ENCODE measurements at regions not wholly inside any gene's neighbourhood (a gene's known extent, or its start where the extent isn't known, plus 50 kb on each side); places are given as distances from the start of the nearest gene placed in this dataset.

DNA sequence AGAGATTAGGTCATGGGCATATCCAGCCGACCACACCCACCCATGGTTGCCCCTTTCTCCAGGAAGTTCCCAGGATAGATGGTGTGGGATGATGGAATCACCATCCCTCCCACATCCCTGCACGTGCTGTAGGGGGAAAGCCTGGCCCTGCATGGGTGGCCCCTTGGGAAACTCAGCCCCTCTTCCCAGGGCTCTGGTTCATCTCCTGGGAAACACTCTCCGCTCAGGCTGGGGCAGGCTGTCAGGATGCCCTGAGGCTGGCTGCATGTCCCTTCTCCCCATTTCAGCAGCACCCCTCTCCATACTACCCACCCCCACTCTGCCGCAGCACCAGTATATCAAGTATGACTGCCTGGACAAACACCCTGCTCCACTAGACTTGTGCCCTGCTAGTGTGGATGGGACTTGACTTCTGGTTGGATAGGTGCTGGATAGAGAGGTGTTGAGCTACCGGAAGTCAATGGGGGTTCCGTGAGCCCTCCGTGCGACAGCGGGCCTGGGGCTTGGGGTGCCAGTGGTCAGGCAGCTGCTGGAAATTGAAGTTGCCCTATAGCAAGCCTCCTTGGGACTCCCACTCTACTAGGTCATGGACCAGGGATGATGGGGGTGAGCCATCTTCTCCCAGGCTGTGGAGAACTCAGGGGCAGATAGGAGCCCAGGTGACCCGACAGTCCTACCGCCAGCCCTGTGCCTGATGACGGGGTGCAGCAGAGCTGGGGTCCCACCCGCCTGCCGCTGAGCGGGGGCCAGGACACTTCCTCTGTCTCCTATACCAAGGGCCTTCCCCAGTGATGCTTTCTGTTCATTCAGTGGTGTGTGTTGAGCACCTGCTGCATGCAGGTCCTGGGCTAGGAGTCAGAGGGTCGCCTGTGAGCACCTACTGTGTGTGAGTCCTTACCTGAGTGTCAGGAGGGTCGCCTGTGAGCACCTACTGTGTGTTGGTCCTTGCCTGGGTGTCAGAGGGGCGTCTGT is 69.4 kb upstream of the COL5A1 start:
- TF ChIP-seq TAF1 (IDR thresholded peaks at IDR 0.05; ENCODE audit: borderline replicate concordance, insufficient read depth, low read length): no peak
- no peak for TF ChIP-seq FOXP2 (optimal IDR thresholded peaks at IDR 0.05; ENCODE audit: borderline replicate concordance, extremely low read depth, extremely low read length, insufficient read depth)
- TF ChIP-seq POLR2AphosphoS5 (IDR thresholded peaks at IDR 0.05; ENCODE audit: low read depth, low read length): no peak
- TF ChIP-seq SIN3A (IDR thresholded peaks at IDR 0.05; ENCODE audit: borderline replicate concordance, insufficient read depth, low read length): no peak
- TF ChIP-seq, protein P1, sequence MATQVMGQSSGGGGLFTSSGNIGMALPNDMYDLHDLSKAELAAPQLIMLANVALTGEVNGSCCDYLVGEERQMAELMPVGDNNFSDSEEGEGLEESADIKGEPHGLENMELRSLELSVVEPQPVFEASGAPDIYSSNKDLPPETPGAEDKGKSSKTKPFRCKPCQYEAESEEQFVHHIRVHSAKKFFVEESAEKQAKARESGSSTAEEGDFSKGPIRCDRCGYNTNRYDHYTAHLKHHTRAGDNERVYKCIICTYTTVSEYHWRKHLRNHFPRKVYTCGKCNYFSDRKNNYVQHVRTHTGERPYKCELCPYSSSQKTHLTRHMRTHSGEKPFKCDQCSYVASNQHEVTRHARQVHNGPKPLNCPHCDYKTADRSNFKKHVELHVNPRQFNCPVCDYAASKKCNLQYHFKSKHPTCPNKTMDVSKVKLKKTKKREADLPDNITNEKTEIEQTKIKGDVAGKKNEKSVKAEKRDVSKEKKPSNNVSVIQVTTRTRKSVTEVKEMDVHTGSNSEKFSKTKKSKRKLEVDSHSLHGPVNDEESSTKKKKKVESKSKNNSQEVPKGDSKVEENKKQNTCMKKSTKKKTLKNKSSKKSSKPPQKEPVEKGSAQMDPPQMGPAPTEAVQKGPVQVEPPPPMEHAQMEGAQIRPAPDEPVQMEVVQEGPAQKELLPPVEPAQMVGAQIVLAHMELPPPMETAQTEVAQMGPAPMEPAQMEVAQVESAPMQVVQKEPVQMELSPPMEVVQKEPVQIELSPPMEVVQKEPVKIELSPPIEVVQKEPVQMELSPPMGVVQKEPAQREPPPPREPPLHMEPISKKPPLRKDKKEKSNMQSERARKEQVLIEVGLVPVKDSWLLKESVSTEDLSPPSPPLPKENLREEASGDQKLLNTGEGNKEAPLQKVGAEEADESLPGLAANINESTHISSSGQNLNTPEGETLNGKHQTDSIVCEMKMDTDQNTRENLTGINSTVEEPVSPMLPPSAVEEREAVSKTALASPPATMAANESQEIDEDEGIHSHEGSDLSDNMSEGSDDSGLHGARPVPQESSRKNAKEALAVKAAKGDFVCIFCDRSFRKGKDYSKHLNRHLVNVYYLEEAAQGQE (IDR thresholded peaks at IDR 0.05; ENCODE audit: insufficient read depth in 1 of 2, low read depth in 2 of 2, low read length in 2 of 2): no peak

DNA sequence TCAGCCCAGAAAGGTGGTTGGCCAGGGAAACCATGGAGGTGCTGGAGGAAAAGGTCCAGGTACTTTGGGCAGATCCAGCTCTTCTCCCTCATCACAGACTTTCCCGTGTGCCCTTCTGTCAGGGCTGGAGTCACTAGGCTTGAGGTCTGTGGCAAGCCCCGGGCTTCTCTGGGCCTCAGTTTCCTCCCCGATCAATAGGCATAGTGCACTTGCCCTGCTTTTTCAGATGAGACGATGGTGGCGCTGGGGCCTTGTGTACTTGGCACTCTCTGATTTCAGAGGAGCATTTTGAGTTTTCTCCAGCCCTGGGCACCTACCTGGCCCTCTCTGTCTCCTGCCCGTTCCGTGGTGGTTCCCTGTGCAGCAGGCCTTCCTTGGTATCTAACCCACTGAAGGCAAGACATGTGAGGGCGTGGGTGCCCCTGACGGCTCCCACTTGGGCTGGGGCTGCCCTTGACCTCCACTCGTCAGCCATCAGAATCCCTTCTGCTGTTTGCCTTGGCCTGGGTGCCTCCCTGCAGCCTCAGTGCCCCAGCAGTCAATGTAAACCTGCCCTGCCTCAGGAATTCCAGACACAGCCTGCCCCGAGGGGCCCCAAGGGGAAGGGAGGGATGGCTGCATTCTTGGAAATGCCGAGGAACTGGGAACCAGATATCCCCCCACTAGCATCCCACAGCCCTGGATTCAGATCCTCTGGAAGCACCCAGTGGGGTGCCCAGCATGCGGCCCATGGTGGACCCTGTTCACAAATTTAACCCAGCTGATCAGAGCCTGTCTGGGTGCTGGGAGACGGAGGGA is 66.3 kb upstream of the COL5A1 start:
- no peak for TF ChIP-seq SIN3A (IDR thresholded peaks at IDR 0.05; ENCODE audit: borderline replicate concordance, insufficient read depth, low read length)
- no peak for TF ChIP-seq POLR2AphosphoS5 (IDR thresholded peaks at IDR 0.05; ENCODE audit: low read depth, low read length)
- no peak for TF ChIP-seq FOXP2 (optimal IDR thresholded peaks at IDR 0.05; ENCODE audit: borderline replicate concordance, extremely low read depth, extremely low read length, insufficient read depth)
- TF ChIP-seq, protein P1 (IDR thresholded peaks at IDR 0.05; ENCODE audit: insufficient read depth in 1 of 2, low read depth in 2 of 2, low read length in 2 of 2): no peak
- TF ChIP-seq TAF1 (IDR thresholded peaks at IDR 0.05; ENCODE audit: borderline replicate concordance, insufficient read depth, low read length): no peak

DNA sequence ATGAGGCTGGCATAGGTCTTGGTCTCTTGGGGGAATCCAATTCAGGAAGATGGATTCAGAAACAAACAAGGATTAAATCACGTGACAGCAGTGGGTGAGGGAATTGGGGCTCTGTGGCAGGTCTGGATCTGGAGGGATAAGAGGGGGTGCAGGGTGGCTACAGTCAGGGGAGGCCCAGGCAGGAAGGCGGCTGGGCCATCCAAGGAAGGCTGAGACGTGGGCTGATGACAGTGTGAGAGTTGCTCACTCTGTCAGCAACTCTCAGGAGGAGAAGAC is 65.8 kb upstream of the COL5A1 start:
- no peak for TF ChIP-seq FOXP2 (optimal IDR thresholded peaks at IDR 0.05; ENCODE audit: borderline replicate concordance, extremely low read depth, extremely low read length, insufficient read depth)
- TF ChIP-seq TAF1 (IDR thresholded peaks at IDR 0.05; ENCODE audit: borderline replicate concordance, insufficient read depth, low read length): no peak
- TF ChIP-seq, protein P1 (IDR thresholded peaks at IDR 0.05; ENCODE audit: insufficient read depth in 1 of 2, low read depth in 2 of 2, low read length in 2 of 2): no peak
- no peak for TF ChIP-seq SIN3A (IDR thresholded peaks at IDR 0.05; ENCODE audit: borderline replicate concordance, insufficient read depth, low read length)
- no peak for TF ChIP-seq POLR2AphosphoS5 (IDR thresholded peaks at IDR 0.05; ENCODE audit: low read depth, low read length)

DNA sequence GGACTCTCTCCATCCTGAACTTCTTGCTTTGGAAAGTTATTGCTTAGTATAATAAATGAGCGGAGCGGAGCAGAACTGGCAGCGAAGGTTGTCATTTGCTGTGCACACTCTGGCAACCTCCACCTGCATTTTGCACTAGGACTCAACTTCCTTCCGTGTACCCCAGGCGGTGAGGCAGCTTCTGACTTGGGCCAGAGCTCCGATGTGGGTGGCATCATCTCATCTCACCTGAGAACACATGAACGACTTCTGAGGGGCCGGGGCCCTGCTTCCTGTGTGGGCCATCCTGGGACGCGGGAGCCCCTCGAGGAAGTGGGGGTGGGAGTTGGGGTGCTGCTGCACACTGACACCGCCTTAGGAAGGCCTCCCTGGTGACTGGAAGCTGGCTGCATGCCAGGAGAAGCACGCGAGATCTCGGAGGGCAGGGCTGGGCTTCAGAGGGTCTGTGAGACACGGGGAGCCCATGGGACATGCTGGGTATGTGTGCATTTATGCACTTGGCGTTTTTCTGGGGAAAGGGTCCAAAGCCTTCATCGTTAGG is 56.5 kb upstream of the COL5A1 start:
- TF ChIP-seq SIN3A (IDR thresholded peaks at IDR 0.05; ENCODE audit: borderline replicate concordance, insufficient read depth, low read length): no peak
- TF ChIP-seq, protein P1 (IDR thresholded peaks at IDR 0.05; ENCODE audit: insufficient read depth in 1 of 2, low read depth in 2 of 2, low read length in 2 of 2): no peak

All from PFSK-1 (cell line).